ENCODE measurements at regions not wholly inside any gene's neighbourhood (a gene's known extent, or its start where the extent isn't known, plus 50 kb on each side); places are given as distances from the start of the nearest gene placed in this dataset.

- intact Hi-C loops (cut with micrococcal nuclease; ENCODE audit: unreplicated experiment): no loop called here
- ChIA-PET POLR2A (no interaction called here), CTCF (no interaction called here)
- no peak for ATAC-seq
- no peaks in the 10 kb centered on the region; the same call in 1 of the 2 replicates for H3K36me3 ChIP-seq (ENCODE audit: control insufficient read depth, insufficient read depth, low read length)
- H3K27ac ChIP-seq (ENCODE audit: low read length): no peak overlapping the region
- H3K9me3 ChIP-seq (ENCODE audit: control insufficient read depth, insufficient read depth, low read depth, low read length): no peaks in the 10 kb centered on the region
- no TSS peak for BruUV-seq (replicated peaks)
- H3K27me3 ChIP-seq (ENCODE audit: control insufficient read depth, insufficient read depth, low read length): no peaks in the 10 kb centered on the region
- in situ Hi-C loops (cut with HindIII; ENCODE audit: low pct_unique_long_range_greater_than_20kb, low sequenced_read_pairs): no loop called here
- no peak for TF ChIP-seq TCF7L2 (IDR thresholded peaks at IDR 0.05; ENCODE audit: low read depth, low read length)
- no peak for TF ChIP-seq CTCF (IDR thresholded peaks at IDR 0.05)
- no peak for TF ChIP-seq SIN3A (IDR thresholded peaks at IDR 0.05; ENCODE audit: borderline replicate concordance, insufficient read depth, low read depth, low read length)
- TF ChIP-seq REST (IDR thresholded peaks at IDR 0.05; ENCODE audit: insufficient read depth in 1 of 2, low read depth in 2 of 2, low read length in 1 of 2): no peak
- no peak for TF ChIP-seq POLR2AphosphoS5 (IDR thresholded peaks at IDR 0.05; ENCODE audit: low read depth, low read length)
- no peak for DNase-seq (ENCODE audit: low read depth, low spot score)
- no peaks in the 10 kb centered on the region for H3K4me1 ChIP-seq (ENCODE audit: control insufficient read depth, insufficient read depth, low read length)
- no peak overlapping the region for H3K4me3 ChIP-seq (ENCODE audit: low read depth in 2 of 2, low read length in 2 of 2)
Measured at GRCh38 chr5:127998950-127999615, 84.5 kb upstream of the SLC12A2 start.

DNA sequence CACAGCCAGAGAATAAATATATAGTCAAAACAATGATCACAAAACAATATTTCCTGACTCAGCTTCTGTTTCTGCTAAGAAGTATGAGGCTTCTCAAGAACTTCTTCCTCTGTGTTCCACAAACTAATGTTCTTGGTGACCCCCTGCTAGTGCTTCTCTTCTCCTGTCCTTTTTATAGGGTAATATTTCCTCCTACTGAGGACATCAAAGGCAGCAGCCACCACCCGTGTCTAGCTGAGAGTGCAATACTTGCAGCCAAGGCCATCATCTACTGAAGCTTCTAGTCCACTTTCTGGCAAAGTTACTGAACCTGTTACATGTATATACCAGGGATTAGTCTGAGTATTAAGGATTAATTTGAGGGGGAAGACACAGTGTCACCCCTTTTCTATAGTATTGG is 83.7 kb upstream of the SLC12A2 start:
- intact Hi-C loops (cut with micrococcal nuclease; ENCODE audit: unreplicated experiment): no loop called here
- H3K4me1 ChIP-seq (ENCODE audit: control insufficient read depth, insufficient read depth, low read length): no peaks in the 10 kb centered on the region

More for the DNA sequence above, 83.7 kb upstream of the SLC12A2 start:
- Histone ChIP-seq H3K4me3 (ENCODE audit: low read depth in 2 of 2, low read length in 2 of 2) (no peak overlapping the region), H3K36me3 (ENCODE audit: control insufficient read depth, insufficient read depth, low read length) (no peaks in the 10 kb centered on the region), H3K27me3 (ENCODE audit: control insufficient read depth, insufficient read depth, low read length) (no peaks in the 10 kb centered on the region), H3K9me3 (ENCODE audit: control insufficient read depth, insufficient read depth, low read depth, low read length) (no peaks in the 10 kb centered on the region), H3K27ac (ENCODE audit: low read length) (no peak overlapping the region)
- ChIA-PET POLR2A (no interaction called here), CTCF (no interaction called here)
- BruUV-seq (replicated peaks): no TSS peak
- TF ChIP-seq CTCF (IDR thresholded peaks at IDR 0.05) (no peak), REST (IDR thresholded peaks at IDR 0.05; ENCODE audit: insufficient read depth in 1 of 2, low read depth in 2 of 2, low read length in 1 of 2) (no peak)
- ATAC-seq: no peak
- in situ Hi-C loops (cut with HindIII; ENCODE audit: low pct_unique_long_range_greater_than_20kb, low sequenced_read_pairs): no loop called here
- no peak for DNase-seq (ENCODE audit: low read depth, low spot score)

Data from Panc1 (cell line).